ENCODE measurements at regions not wholly inside any gene's neighbourhood (a gene's known extent, or its start where the extent isn't known, plus 50 kb on each side); places are given as distances from the start of the nearest gene placed in this dataset.

DNA sequence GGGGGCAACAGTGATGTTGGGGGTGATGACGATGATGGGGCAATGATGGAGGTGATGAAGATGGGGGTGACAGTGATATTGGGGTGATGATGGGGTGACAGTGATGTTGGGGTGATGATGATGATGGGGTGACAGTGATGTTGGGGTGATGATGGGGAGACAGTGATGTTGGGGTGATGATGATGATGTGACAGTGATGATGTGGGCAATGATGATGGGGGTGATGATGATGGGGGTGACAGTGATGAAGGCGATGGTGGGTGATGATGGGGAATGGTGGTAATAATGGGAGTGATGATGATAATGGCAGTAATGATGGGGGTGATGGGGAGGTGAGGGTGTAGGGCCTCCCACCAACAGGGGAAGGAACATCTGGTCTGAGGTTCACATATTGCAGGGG, 150.6 kb downstream of the ERMARD start:
- TF ChIP-seq ZNF274 (IDR thresholded peaks at IDR 0.05; ENCODE audit: low read depth, low read length) (no peak), SUZ12 (IDR thresholded peaks at IDR 0.05; ENCODE audit: extremely low read depth, insufficient read depth, insufficient read length) (no peak)

Measured in NT2/D1 (cell line).